ENCODE measurements at regions not wholly inside any gene's neighbourhood (a gene's known extent, or its start where the extent isn't known, plus 50 kb on each side); places are given as distances from the start of the nearest gene placed in this dataset.

GRCh38 chr21:32162727-32163320 lies 116.0 kb downstream of the MIS18A start:
- no peak for TF ChIP-seq CTCF (IDR thresholded peaks at IDR 0.05 in 4 of 5, conservative IDR thresholded peaks at IDR 0.05 in 1 of 5)
- TF ChIP-seq POLR2A (IDR thresholded peaks at IDR 0.05), result no peak

Data from gastrocnemius medialis (tissue), 4 donors.